ENCODE measurements at regions not wholly inside any gene's neighbourhood (a gene's known extent, or its start where the extent isn't known, plus 50 kb on each side); places are given as distances from the start of the nearest gene placed in this dataset.
"Not testable (repeated sequence)": the region's sequence is repeated elsewhere in the genome, so short reads cannot be mapped to it uniquely, and the experiment has no call there.

- Histone ChIP-seq H3K9me3 (ENCODE audit: control insufficient read depth, low read length) (no peaks in the 10 kb centered on the region), H3K36me3 (ENCODE audit: control insufficient read depth, insufficient read depth, low read length) (no peaks in the 10 kb centered on the region), H3K27ac (ENCODE audit: insufficient read depth, low read length, poor library complexity, severe bottlenecking) (no peak overlapping the region), H3K4me3 (ENCODE audit: insufficient read depth, low read depth, low read length, poor library complexity, severe bottlenecking) (no peak overlapping the region), H3K4me1 (ENCODE audit: control insufficient read depth, insufficient read depth, low read length, poor library complexity, severe bottlenecking) (no peaks in the 10 kb centered on the region), H3K27me3 (replicated peaks; ENCODE audit: control insufficient read depth, insufficient read depth, low read length, poor library complexity, severe bottlenecking) (no peaks in the 10 kb centered on the region)
- no peak for DNase-seq
Measured at GRCh38 chr3:18177271-18177670, 247.9 kb downstream of the SATB1 start.

GRCh38 chr3:18173891-18174290 lies 251.2 kb downstream of the SATB1 start:
- H3K4me3 ChIP-seq (ENCODE audit: insufficient read depth, low read depth, low read length, poor library complexity, severe bottlenecking); DNase-seq; H3K4me1 ChIP-seq (ENCODE audit: control insufficient read depth, insufficient read depth, low read length, poor library complexity, severe bottlenecking); H3K9me3 ChIP-seq (ENCODE audit: control insufficient read depth, low read length); H3K36me3 ChIP-seq (ENCODE audit: control insufficient read depth, insufficient read depth, low read length); H3K27ac ChIP-seq (ENCODE audit: insufficient read depth, low read length, poor library complexity, severe bottlenecking); H3K27me3 ChIP-seq (replicated peaks; ENCODE audit: control insufficient read depth, insufficient read depth, low read length, poor library complexity, severe bottlenecking): not testable (repeated sequence)

- Histone ChIP-seq H3K27ac (ENCODE audit: insufficient read depth, low read length, poor library complexity, severe bottlenecking) (no peak overlapping the region), H3K9me3 (ENCODE audit: control insufficient read depth, low read length) (no peaks in the 10 kb centered on the region), H3K36me3 (ENCODE audit: control insufficient read depth, insufficient read depth, low read length) (no peaks in the 10 kb centered on the region), H3K4me1 (ENCODE audit: control insufficient read depth, insufficient read depth, low read length, poor library complexity, severe bottlenecking) (no peaks in the 10 kb centered on the region), H3K4me3 (ENCODE audit: insufficient read depth, low read depth, low read length, poor library complexity, severe bottlenecking) (no peak overlapping the region), H3K27me3 (replicated peaks; ENCODE audit: control insufficient read depth, insufficient read depth, low read length, poor library complexity, severe bottlenecking) (peaks cover 5% of the 10 kb centered on the region)
- no peak for DNase-seq
Measured at GRCh38 chr3:18159681-18160080, 265.5 kb downstream of the SATB1 start.

- DNase-seq = no peak
- no peaks in the 10 kb centered on the region for H3K27me3 ChIP-seq (replicated peaks; ENCODE audit: control insufficient read depth, insufficient read depth, low read length, poor library complexity, severe bottlenecking)
- H3K4me3 ChIP-seq (ENCODE audit: insufficient read depth, low read depth, low read length, poor library complexity, severe bottlenecking) = no peak overlapping the region
- no peaks in the 10 kb centered on the region for H3K9me3 ChIP-seq (ENCODE audit: control insufficient read depth, low read length)
- no peak overlapping the region for H3K27ac ChIP-seq (ENCODE audit: insufficient read depth, low read length, poor library complexity, severe bottlenecking)
- H3K4me1 ChIP-seq (ENCODE audit: control insufficient read depth, insufficient read depth, low read length, poor library complexity, severe bottlenecking) = no peaks in the 10 kb centered on the region
- H3K36me3 ChIP-seq (ENCODE audit: control insufficient read depth, insufficient read depth, low read length) = no peaks in the 10 kb centered on the region
Measured at GRCh38 chr3:18153571-18154173, 271.5 kb downstream of the SATB1 start.

- no peak for DNase-seq
- no peaks in the 10 kb centered on the region for H3K4me1 ChIP-seq (ENCODE audit: control insufficient read depth, insufficient read depth, low read length, poor library complexity, severe bottlenecking)
- H3K27ac ChIP-seq (ENCODE audit: insufficient read depth, low read length, poor library complexity, severe bottlenecking) = no peak overlapping the region
- H3K4me3 ChIP-seq (ENCODE audit: insufficient read depth, low read depth, low read length, poor library complexity, severe bottlenecking) = no peak overlapping the region
- H3K36me3 ChIP-seq (ENCODE audit: control insufficient read depth, insufficient read depth, low read length) = no peaks in the 10 kb centered on the region
- H3K9me3 ChIP-seq (ENCODE audit: control insufficient read depth, low read length) = no peaks in the 10 kb centered on the region
- no peaks in the 10 kb centered on the region for H3K27me3 ChIP-seq (replicated peaks; ENCODE audit: control insufficient read depth, insufficient read depth, low read length, poor library complexity, severe bottlenecking)
Measured at GRCh38 chr3:18151199-18151598, 273.9 kb downstream of the SATB1 start.

GRCh38 chr3:18149935-18150334 lies 275.2 kb downstream of the SATB1 start:
- H3K36me3 ChIP-seq (ENCODE audit: control insufficient read depth, insufficient read depth, low read length) = no peaks in the 10 kb centered on the region
- H3K9me3 ChIP-seq (ENCODE audit: control insufficient read depth, low read length) = no peaks in the 10 kb centered on the region
- no peak overlapping the region for H3K4me3 ChIP-seq (ENCODE audit: insufficient read depth, low read depth, low read length, poor library complexity, severe bottlenecking)
- no peak overlapping the region for H3K27ac ChIP-seq (ENCODE audit: insufficient read depth, low read length, poor library complexity, severe bottlenecking)
- H3K4me1 ChIP-seq (ENCODE audit: control insufficient read depth, insufficient read depth, low read length, poor library complexity, severe bottlenecking) = no peaks in the 10 kb centered on the region
- H3K27me3 ChIP-seq (replicated peaks; ENCODE audit: control insufficient read depth, insufficient read depth, low read length, poor library complexity, severe bottlenecking) = no peaks in the 10 kb centered on the region
- no peak for DNase-seq

GRCh38 chr3:18149386-18149785 lies 275.8 kb downstream of the SATB1 start:
- H3K36me3 ChIP-seq (ENCODE audit: control insufficient read depth, insufficient read depth, low read length) = no peaks in the 10 kb centered on the region
- no peak overlapping the region for H3K4me3 ChIP-seq (ENCODE audit: insufficient read depth, low read depth, low read length, poor library complexity, severe bottlenecking)
- H3K27me3 ChIP-seq (replicated peaks; ENCODE audit: control insufficient read depth, insufficient read depth, low read length, poor library complexity, severe bottlenecking) = no peaks in the 10 kb centered on the region
- H3K27ac ChIP-seq (ENCODE audit: insufficient read depth, low read length, poor library complexity, severe bottlenecking) = no peak overlapping the region
- DNase-seq = no peak
- no peaks in the 10 kb centered on the region for H3K4me1 ChIP-seq (ENCODE audit: control insufficient read depth, insufficient read depth, low read length, poor library complexity, severe bottlenecking)
- H3K9me3 ChIP-seq (ENCODE audit: control insufficient read depth, low read length) = no peaks in the 10 kb centered on the region

- Histone ChIP-seq H3K4me3 (ENCODE audit: insufficient read depth, low read depth, low read length, poor library complexity, severe bottlenecking) (no peak overlapping the region), H3K4me1 (ENCODE audit: control insufficient read depth, insufficient read depth, low read length, poor library complexity, severe bottlenecking) (no peaks in the 10 kb centered on the region), H3K27me3 (replicated peaks; ENCODE audit: control insufficient read depth, insufficient read depth, low read length, poor library complexity, severe bottlenecking) (no peaks in the 10 kb centered on the region), H3K27ac (ENCODE audit: insufficient read depth, low read length, poor library complexity, severe bottlenecking) (no peak overlapping the region), H3K9me3 (ENCODE audit: control insufficient read depth, low read length) (no peaks in the 10 kb centered on the region), H3K36me3 (ENCODE audit: control insufficient read depth, insufficient read depth, low read length) (no peaks in the 10 kb centered on the region)
- no peak for DNase-seq
Measured at GRCh38 chr3:18144571-18144970, 280.6 kb downstream of the SATB1 start.

- H3K36me3 ChIP-seq (ENCODE audit: control insufficient read depth, insufficient read depth, low read length) = no peaks in the 10 kb centered on the region
- H3K4me1 ChIP-seq (ENCODE audit: control insufficient read depth, insufficient read depth, low read length, poor library complexity, severe bottlenecking) = no peaks in the 10 kb centered on the region
- no peak for DNase-seq
- H3K27me3 ChIP-seq (replicated peaks; ENCODE audit: control insufficient read depth, insufficient read depth, low read length, poor library complexity, severe bottlenecking) = no peaks in the 10 kb centered on the region
- no peaks in the 10 kb centered on the region for H3K9me3 ChIP-seq (ENCODE audit: control insufficient read depth, low read length)
- H3K27ac ChIP-seq (ENCODE audit: insufficient read depth, low read length, poor library complexity, severe bottlenecking) = no peak overlapping the region
- no peak overlapping the region for H3K4me3 ChIP-seq (ENCODE audit: insufficient read depth, low read depth, low read length, poor library complexity, severe bottlenecking)
Measured at GRCh38 chr3:18143258-18143780, 281.8 kb downstream of the SATB1 start.

GRCh38 chr3:18137958-18138357 lies 287.2 kb downstream of the SATB1 start:
- no peak for DNase-seq
- H3K4me3 ChIP-seq (ENCODE audit: insufficient read depth, low read depth, low read length, poor library complexity, severe bottlenecking) = no peak overlapping the region
- H3K36me3 ChIP-seq (ENCODE audit: control insufficient read depth, insufficient read depth, low read length) = no peaks in the 10 kb centered on the region
- no peak overlapping the region for H3K27ac ChIP-seq (ENCODE audit: insufficient read depth, low read length, poor library complexity, severe bottlenecking)
- no peaks in the 10 kb centered on the region for H3K27me3 ChIP-seq (replicated peaks; ENCODE audit: control insufficient read depth, insufficient read depth, low read length, poor library complexity, severe bottlenecking)
- no peaks in the 10 kb centered on the region for H3K4me1 ChIP-seq (ENCODE audit: control insufficient read depth, insufficient read depth, low read length, poor library complexity, severe bottlenecking)
- no peaks in the 10 kb centered on the region for H3K9me3 ChIP-seq (ENCODE audit: control insufficient read depth, low read length)
